HCT116 (cell line): ENCODE measurements at regions not wholly inside any gene's neighbourhood (a gene's known extent, or its start where the extent isn't known, plus 50 kb on each side); places are given as distances from the start of the nearest gene placed in this dataset.

Experiments
- ATAC-seq: fragments of 200-7000 bp; cut with Tn5 transposase; 2 replicates; pipeline ENCODE4 v1.9.1; 2020; ENCODE audit warnings: mild to moderate bottlenecking, moderate library complexity
- BruUV-seq: library from RNA; stranded (reverse); fragments of 400-500 nt; replicated peaks from 2 replicates; lab custom pipeline; 2021; lab: Mats Ljungman, UMichigan
- CTCF ChIA-PET: fragments of 300-600 bp; sonication (Branson Sonifier 250); formaldehyde crosslinking; loops from one replicate; lab custom pipeline; 2021; ENCODE audit warnings: antibody characterized with exemption; lab: Charles Lee
- POLR2A ChIA-PET: fragments of 300-600, 350-600 bp; sonication (Branson Sonifier 250); formaldehyde crosslinking; loops from one replicate; lab custom pipeline; 2021; ENCODE audit warnings: antibody characterized with exemption; lab: Charles Lee
- RAD21 ChIA-PET, 2 experiments: fragments of 300-600 bp; sonication (Branson Sonifier 250); formaldehyde crosslinking; loops; one replicate each; lab custom pipeline; 2023; ENCODE audit warnings: low total read pairs in 2 of 2; ENCODE audit not compliant: uncharacterized antibody in 2 of 2, unreplicated experiment in 2 of 2, low non-redundant PET in 1 of 2; lab: Charles Lee
- DNase-seq: peaks from one replicate; pipeline ENCODE4 v3.0.0-alpha.2; 2010; ENCODE audit warnings: low read depth, low spot score
- H2AFZ ChIP-seq: fragments of 200-600 bp; shearing (Covaris generic), sonication (generic); 2 replicates; pipeline ENCODE4 v1.6.1; 2017; ENCODE audit warnings: low read depth, mixed run types, mixed read lengths, antibody characterized with exemption, low read length; ENCODE audit not compliant: poor library complexity, severe bottlenecking
- H3K27ac ChIP-seq: 2 replicates; pipeline ENCODE4 v1.5.1; 2012; ENCODE audit warnings: low read depth, low read length
- H3K27me3 ChIP-seq: fragments of 200-600 bp; sonication (generic); 2 replicates; pipeline ENCODE4 v1.6.1; 2016; ENCODE audit warnings: mixed run types, low read length, mixed read lengths; ENCODE audit not compliant: insufficient read depth
- H3K36me3 ChIP-seq, 2 experiments: fragments of 200-500 bp in 1 of 2; fragments of 200-600 bp in 1 of 2; sonication (Bioruptor generic) in 1 of 2; sonication (generic) in 1 of 2; 2 replicates each; pipeline versions ENCODE4 v1.5.1 to v1.6.1; 2014 to 2016; ENCODE audit warnings: low read length in 2 of 2, inconsistent platforms in 1 of 2, mixed read lengths in 1 of 2, mixed run types in 1 of 2; ENCODE audit not compliant: insufficient read depth in 2 of 2, control insufficient read depth in 1 of 2
- H3K4me1 ChIP-seq, 2 experiments: fragments of 200-600 bp in 1 of 2; sonication (generic) in 1 of 2; 2 replicates each; pipeline versions ENCODE4 v1.5.1 to v1.6.1; 2012 to 2017; ENCODE audit warnings: low read length in 2 of 2, inconsistent platforms in 1 of 2, mild to moderate bottlenecking in 1 of 2, mixed read lengths in 1 of 2, mixed run types in 1 of 2, moderate library complexity in 1 of 2; ENCODE audit not compliant: insufficient read depth in 2 of 2, control insufficient read depth in 1 of 2
- H3K4me2 ChIP-seq: fragments of 200-600 bp; sonication (generic); 2 replicates; pipeline ENCODE4 v1.6.1; 2017; ENCODE audit warnings: mixed run types, low read length, mixed read lengths
- H3K4me3 ChIP-seq, 2 experiments: fragments of 200-600 bp in 1 of 2; sonication (generic) in 1 of 2; replicated peaks in 1 of 2; 2 replicates each; pipeline ENCODE4 v1.5.1; 2011 to 2016; ENCODE audit warnings: low read length in 2 of 2, control low read depth in 1 of 2, low read depth in 1 of 2, mild to moderate bottlenecking in 1 of 2, mixed read lengths in 1 of 2, mixed run types in 1 of 2
- H3K79me2 ChIP-seq: fragments of 200-600 bp; sonication (generic); 2 replicates; pipeline ENCODE4 v1.6.1; 2017; ENCODE audit warnings: mild to moderate bottlenecking, mixed run types, low read length, moderate library complexity, mixed read lengths; ENCODE audit not compliant: insufficient read depth
- H3K9ac ChIP-seq: fragments of 200-600 bp; sonication (generic); 2 replicates; pipeline ENCODE4 v1.6.1; 2016; ENCODE audit warnings: low read length, mixed read lengths
- H3K9me2 ChIP-seq: fragments of 200-600 bp; sonication (generic), shearing (Covaris generic); 2 replicates; pipeline ENCODE4 v1.6.1; 2017; ENCODE audit warnings: mixed run types, mild to moderate bottlenecking, moderate library complexity; ENCODE audit not compliant: insufficient read depth
- H3K9me3 ChIP-seq, 2 experiments: fragments of 200-500 bp in 1 of 2; fragments of 200-600 bp in 1 of 2; sonication (Bioruptor generic) in 1 of 2; sonication (generic) in 1 of 2; 2 replicates each; pipeline ENCODE4 v1.6.1; 2014 to 2017; ENCODE audit warnings: low read length in 2 of 2, mixed read lengths in 2 of 2, inconsistent platforms in 1 of 2, low read depth in 1 of 2, mild to moderate bottlenecking in 1 of 2, mixed run types in 1 of 2, moderate library complexity in 1 of 2; ENCODE audit not compliant: control insufficient read depth in 1 of 2, insufficient read depth in 1 of 2
- H4K20me1 ChIP-seq: fragments of 200-600 bp; sonication (generic), shearing (Covaris generic); 2 replicates; pipeline ENCODE4 v1.6.1; 2017; ENCODE audit warnings: mixed run types, mild to moderate bottlenecking, moderate library complexity; ENCODE audit not compliant: insufficient read depth
- CTCF ChIP-seq, 3 experiments: fragments of 200-600 bp in 1 of 3; sonication (generic) in 1 of 3; IDR thresholded peaks in 2 of 3; conservative IDR thresholded peaks in 1 of 3; 2 replicates each; pipeline ENCODE4 v1.5.1; 2012 to 2017; ENCODE audit warnings: low read depth in 2 of 3, low read length in 2 of 3, antibody characterized with exemption in 1 of 3, borderline replicate concordance in 1 of 3, control low read depth in 1 of 3, mild to moderate bottlenecking in 1 of 3, mixed read lengths in 1 of 3, mixed run types in 1 of 3, moderate library complexity in 1 of 3; ENCODE audit not compliant: insufficient read depth in 1 of 3
- EGR1 ChIP-seq: IDR thresholded peaks from 2 replicates; pipeline ENCODE4 v1.6.1; 2012; ENCODE audit warnings: low read depth
- ELF1 ChIP-seq: IDR thresholded peaks from 2 replicates; pipeline ENCODE4 v1.6.1; 2012; ENCODE audit warnings: low read depth, borderline replicate concordance
- EZH2 ChIP-seq: fragments of 200-600 bp; sonication (generic); IDR thresholded peaks from 2 replicates; pipeline ENCODE4 v1.6.1; 2017; ENCODE audit warnings: antibody characterized with exemption, mixed run types
- EZH2phosphoT487 ChIP-seq: fragments of 200-600 bp; IDR thresholded peaks from 2 replicates; pipeline ENCODE4 v1.6.1; 2018; ENCODE audit warnings: antibody characterized with exemption, borderline replicate concordance
- FOSL1 ChIP-seq: IDR thresholded peaks from 2 replicates; pipeline ENCODE4 v1.6.1; 2012; ENCODE audit warnings: low read depth
- JUND ChIP-seq: IDR thresholded peaks from 2 replicates; pipeline ENCODE4 v1.6.1; 2012
- POLR2A ChIP-seq: IDR thresholded peaks from 2 replicates; pipeline ENCODE4 v1.7.0; 2011; ENCODE audit warnings: borderline replicate concordance; ENCODE audit not compliant: insufficient read depth, insufficient read length; ENCODE audit errors: extremely low read depth
- RAD21 ChIP-seq: IDR thresholded peaks from 2 replicates; pipeline ENCODE4 v1.6.1; 2012; ENCODE audit warnings: low read depth, mild to moderate bottlenecking
- SIN3A ChIP-seq: IDR thresholded peaks from 2 replicates; pipeline ENCODE4 v1.6.1; 2012; ENCODE audit warnings: low read depth
- SP1 ChIP-seq: IDR thresholded peaks from 2 replicates; pipeline ENCODE4 v1.6.1; 2012; ENCODE audit warnings: low read depth
- ZBTB33 ChIP-seq: IDR thresholded peaks from 2 replicates; pipeline ENCODE4 v1.6.1; 2011; ENCODE audit warnings: mild to moderate bottlenecking, low read length, moderate library complexity; ENCODE audit not compliant: insufficient replicate concordance; ENCODE audit errors: extremely low read depth
- intact Hi-C: fragments of 100-400 bp; cut with micrococcal nuclease; formaldehyde crosslinking; loops from 2 replicates; pipeline ENCODE4 v1.10.0; 2022
- TF ChIP-seq, protein P1 (sequence below): IDR thresholded peaks from 2 replicates; pipeline ENCODE4 v1.6.1; 2012

- POLR2A ChIA-PET: interaction anchor here (1.3 to 1.6 kb wide), 2 partner anchors 53 to 143 kb away, joined by 3 to 4 read pairs; partner anchors contain the start of gene MPP7
- no peak for ATAC-seq
- Histone ChIP-seq H3K4me2 (no peak overlapping the region), H3K9me3 (no peaks in the 10 kb centered on the region), H3K27ac (peak overlapping the region; percentile 39; the same call in 1 of the 2 replicates), H3K79me2 (0 out of 2 replicates have a peak, but pooled peaks cover 8% of the 10 kb centered on the region), H3K27me3 (no peaks in the 10 kb centered on the region), H3K4me3 (no peak overlapping the region), H2AFZ (no peak overlapping the region), H3K9me2 (no peaks in the 10 kb centered on the region), H3K9ac (no peak overlapping the region), H3K36me3 (no peaks in the 10 kb centered on the region; a peak in 1 of 4 replicates), H3K4me1 (peaks cover 60 to 88% of the 10 kb centered on the region in 2 experiments), H4K20me1 (no peaks in the 10 kb centered on the region)
- intact Hi-C loops: loop anchor here (1.0 to 5.0 kb wide), 2 partner anchors 52 to 131 kb away; partner anchors contain the start of gene MPP7
- BruUV-seq: no TSS peak
- CTCF ChIA-PET: interaction anchor here (1.0 to 3.4 kb wide), 6 partner anchors 13 to 143 kb away, joined by 3 to 60 read pairs (median 6); partner anchors contain the start of gene MPP7
- TF ChIP-seq ZBTB33 (no peak), EZH2phosphoT487 (no peak), JUND (no peak), ELF1 (no peak)
- DNase-seq: no peak
- RAD21 ChIA-PET: interaction anchor here (1.4 to 2.7 kb wide), 2 partner anchors 143 to 144 kb away, joined by 4 to 13 read pairs; no protein-coding TSS in a partner anchor
Measured at GRCh38 chr10:28250358-28250757, 52.5 kb downstream of the MPP7 start.

DNA sequence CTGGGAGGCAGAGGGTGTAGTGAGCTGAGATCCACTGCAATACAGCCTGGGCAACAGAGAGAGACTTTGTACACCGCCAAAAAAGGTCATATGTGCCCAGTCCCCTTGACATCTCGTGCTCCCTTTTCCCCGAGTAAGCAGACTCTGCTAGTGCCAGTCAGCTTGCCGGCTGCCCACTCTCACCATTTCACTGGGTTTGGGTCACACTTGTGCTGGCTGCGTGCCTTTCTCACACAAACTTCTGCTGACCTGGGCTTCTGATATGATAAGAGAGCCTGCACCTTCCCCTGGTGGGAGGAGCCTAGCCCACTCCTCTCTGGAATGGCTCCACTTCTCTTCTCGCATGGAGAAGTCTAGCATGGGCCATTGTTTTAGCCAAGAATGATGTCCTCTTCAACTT is 53.4 kb downstream of the MPP7 start:
- Histone ChIP-seq H3K27me3 (no peaks in the 10 kb centered on the region), H3K9me2 (no peaks in the 10 kb centered on the region), H3K27ac (peak overlapping the region; percentile 39), H2AFZ (no peak overlapping the region), H3K9me3 (no peaks in the 10 kb centered on the region), H3K4me1 (peaks cover 57 to 88% of the 10 kb centered on the region in 2 experiments), H3K4me3 (no peak overlapping the region), H3K9ac (no peak overlapping the region), H4K20me1 (no peaks in the 10 kb centered on the region), H3K4me2 (no peak overlapping the region), H3K79me2 (0 out of 2 replicates have a peak, but pooled peaks cover 8% of the 10 kb centered on the region), H3K36me3 (no peaks in the 10 kb centered on the region; a peak in 1 of 4 replicates)
- intact Hi-C loops: loop anchor here (10.0 kb wide), 1 partner anchor 125 kb away; no protein-coding TSS in a partner anchor
- POLR2A ChIA-PET: interaction anchor here (1.2 kb wide), 1 partner anchor 9 kb away, joined by 3 read pairs; no protein-coding TSS in a partner anchor
- RAD21 ChIA-PET: interaction anchor here in 1 of 2 experiments (2.7 kb wide), 1 partner anchor 144 kb away, joined by 13 read pairs; no protein-coding TSS in a partner anchor
- ATAC-seq: no peak
- CTCF ChIA-PET: interaction anchor here (2.5 kb wide), 1 partner anchor 131 kb away, joined by 9 read pairs; no protein-coding TSS in a partner anchor
- no peak for DNase-seq
- no TSS peak for BruUV-seq
- TF ChIP-seq JUND (no peak), POLR2A (no peak), RAD21 (no peak), EZH2 (no peak), FOSL1 (no peak), ZBTB33 (no peak), EGR1 (no peak), SIN3A (no peak), SP1 (no peak), ELF1 (no peak), CTCF (IDR thresholded peaks at IDR 0.05 in 2 of 3, conservative IDR thresholded peaks at IDR 0.05 in 1 of 3; ENCODE audit: borderline replicate concordance in 1 of 3, insufficient read depth in 1 of 3, low read depth in 2 of 3, low read length in 2 of 3) (no peak)
- TF ChIP-seq, protein P1, sequence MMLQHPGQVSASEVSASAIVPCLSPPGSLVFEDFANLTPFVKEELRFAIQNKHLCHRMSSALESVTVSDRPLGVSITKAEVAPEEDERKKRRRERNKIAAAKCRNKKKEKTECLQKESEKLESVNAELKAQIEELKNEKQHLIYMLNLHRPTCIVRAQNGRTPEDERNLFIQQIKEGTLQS: no peak
